RWPE1 (cell line): ENCODE measurements at regions not wholly inside any gene's neighbourhood (a gene's known extent, or its start where the extent isn't known, plus 50 kb on each side); places are given as distances from the start of the nearest gene placed in this dataset.

Source experiments
- CTCF ChIA-PET: fragments of 350-600 bp; sonication (Branson Sonifier 250); formaldehyde crosslinking; extraction: SDS; loops from one replicate; lab custom pipeline; 2021; lab: Yijun Ruan, JAX
- POLR2A ChIA-PET: fragments of 400-600 bp; formaldehyde crosslinking; extraction: SDS; loops from one replicate; lab custom pipeline; 2020; ENCODE audit warnings: antibody characterized with exemption; ENCODE audit not compliant: low non-redundant PET; lab: Yijun Ruan, JAX
- DNase-seq: peaks from one replicate; pipeline ENCODE4 v3.0.0; 2012; ENCODE audit warnings: low spot score
- H3K27ac ChIP-seq: fragments of 450-650 bp; 2 replicates; pipeline ENCODE4 v1.5.1; 2017
- TF ChIP-seq, protein P1 (sequence below): fragments of 450-650 bp; conservative IDR thresholded peaks from 2 replicates; pipeline ENCODE4 v1.5.1; 2017; ENCODE audit warnings: low read depth, mild to moderate bottlenecking

DNA sequence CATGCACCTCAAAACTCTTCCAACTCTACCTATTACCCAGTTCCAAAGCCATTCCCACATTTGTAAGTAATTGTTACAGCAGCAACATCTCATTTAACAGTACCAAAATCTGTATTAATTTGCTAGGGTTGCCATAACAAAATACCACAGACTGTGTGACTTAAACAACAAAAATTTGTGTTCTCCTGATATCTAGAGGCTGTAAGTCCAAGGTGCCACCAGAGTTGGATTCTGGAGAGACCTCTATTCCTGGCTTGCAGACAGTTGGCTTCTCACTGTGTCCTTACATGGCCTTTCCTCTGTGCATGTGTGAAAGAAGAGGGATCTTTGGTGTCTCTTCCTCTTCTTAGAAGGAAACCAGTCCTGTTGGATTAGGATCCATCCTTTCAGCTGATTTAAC, 203.8 kb upstream of the PIK3R1 start:
- POLR2A ChIA-PET = no interaction called here
- TF ChIP-seq, protein P1, sequence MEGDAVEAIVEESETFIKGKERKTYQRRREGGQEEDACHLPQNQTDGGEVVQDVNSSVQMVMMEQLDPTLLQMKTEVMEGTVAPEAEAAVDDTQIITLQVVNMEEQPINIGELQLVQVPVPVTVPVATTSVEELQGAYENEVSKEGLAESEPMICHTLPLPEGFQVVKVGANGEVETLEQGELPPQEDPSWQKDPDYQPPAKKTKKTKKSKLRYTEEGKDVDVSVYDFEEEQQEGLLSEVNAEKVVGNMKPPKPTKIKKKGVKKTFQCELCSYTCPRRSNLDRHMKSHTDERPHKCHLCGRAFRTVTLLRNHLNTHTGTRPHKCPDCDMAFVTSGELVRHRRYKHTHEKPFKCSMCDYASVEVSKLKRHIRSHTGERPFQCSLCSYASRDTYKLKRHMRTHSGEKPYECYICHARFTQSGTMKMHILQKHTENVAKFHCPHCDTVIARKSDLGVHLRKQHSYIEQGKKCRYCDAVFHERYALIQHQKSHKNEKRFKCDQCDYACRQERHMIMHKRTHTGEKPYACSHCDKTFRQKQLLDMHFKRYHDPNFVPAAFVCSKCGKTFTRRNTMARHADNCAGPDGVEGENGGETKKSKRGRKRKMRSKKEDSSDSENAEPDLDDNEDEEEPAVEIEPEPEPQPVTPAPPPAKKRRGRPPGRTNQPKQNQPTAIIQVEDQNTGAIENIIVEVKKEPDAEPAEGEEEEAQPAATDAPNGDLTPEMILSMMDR = no peak
- CTCF ChIA-PET = no interaction called here
- no peak overlapping the region for H3K27ac ChIP-seq
- DNase-seq = no peak

DNA sequence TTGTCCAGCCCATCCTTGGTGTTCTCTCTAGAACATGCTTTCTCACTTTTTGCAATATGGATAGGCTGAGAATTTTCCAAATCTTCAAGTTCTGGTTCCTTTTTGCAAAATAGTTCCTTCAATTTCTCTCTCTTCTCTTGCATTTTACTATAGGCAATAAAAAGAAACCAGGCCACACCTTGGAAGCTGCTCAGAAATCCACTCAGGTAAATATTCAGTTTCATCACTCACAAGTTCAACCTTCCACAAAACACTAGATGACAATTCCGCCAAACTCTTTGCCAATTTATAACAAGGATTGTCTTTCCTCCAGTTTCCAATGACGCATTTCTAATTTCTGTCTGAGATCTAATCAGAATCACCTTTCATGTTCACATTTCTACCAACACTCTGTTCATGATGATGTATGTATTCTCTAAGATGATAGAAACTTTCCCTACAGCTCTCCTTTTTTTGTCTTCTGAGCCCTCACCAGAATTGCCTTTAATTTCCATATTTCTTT, 204.2 kb upstream of the PIK3R1 start:
- POLR2A ChIA-PET = no interaction called here
- no peak for DNase-seq
- CTCF ChIA-PET = no interaction called here
- no peak overlapping the region for H3K27ac ChIP-seq
- TF ChIP-seq, protein P1 = no peak

DNA sequence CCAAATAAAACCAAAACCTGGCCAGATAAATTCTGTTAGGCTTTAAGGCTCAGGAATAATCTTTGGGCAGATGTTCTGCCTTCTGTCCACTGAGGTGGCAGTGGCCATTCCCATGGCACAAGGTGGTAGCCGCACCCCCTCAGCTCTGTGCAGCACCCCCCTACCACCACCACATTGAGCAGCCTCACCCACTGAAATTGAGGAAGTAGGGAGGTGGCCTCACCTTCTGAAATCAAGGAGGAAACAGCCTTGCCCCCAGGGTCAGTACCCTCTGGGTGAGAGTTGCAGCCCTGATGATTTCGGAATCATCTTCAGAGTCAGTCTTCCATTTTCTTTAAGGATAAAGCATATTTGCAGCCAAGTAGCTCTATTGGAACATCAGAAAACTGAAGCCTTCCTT, 204.8 kb upstream of the PIK3R1 start:
- ChIA-PET POLR2A (no interaction called here), CTCF (no interaction called here)
- H3K27ac ChIP-seq = no peak overlapping the region
- TF ChIP-seq, protein P1 = no peak
- DNase-seq = no peak

DNA sequence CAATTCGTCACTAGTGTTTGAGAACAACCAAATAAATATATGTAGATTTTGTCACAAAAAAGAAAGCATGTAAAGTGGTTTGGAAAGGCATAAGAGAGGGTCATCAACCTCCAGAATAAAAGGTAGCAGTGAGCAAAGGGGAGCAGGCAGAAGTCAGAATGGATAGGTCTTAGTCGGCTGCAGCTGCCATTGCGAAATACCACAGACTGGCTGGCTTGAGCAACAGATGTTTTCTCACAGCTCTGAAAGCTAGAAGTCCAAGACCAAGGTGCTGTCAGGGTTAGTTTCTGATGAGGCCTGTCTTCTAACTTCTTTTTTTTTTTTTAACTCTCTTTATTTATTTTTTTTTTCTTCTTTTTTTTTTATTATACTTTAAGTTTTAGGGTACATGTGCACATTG, 208.1 kb upstream of the PIK3R1 start:
- H3K27ac ChIP-seq = no peak overlapping the region
- DNase-seq = no peak
- ChIA-PET CTCF (no interaction called here), POLR2A (no interaction called here)
- TF ChIP-seq, protein P1 = no peak

DNA sequence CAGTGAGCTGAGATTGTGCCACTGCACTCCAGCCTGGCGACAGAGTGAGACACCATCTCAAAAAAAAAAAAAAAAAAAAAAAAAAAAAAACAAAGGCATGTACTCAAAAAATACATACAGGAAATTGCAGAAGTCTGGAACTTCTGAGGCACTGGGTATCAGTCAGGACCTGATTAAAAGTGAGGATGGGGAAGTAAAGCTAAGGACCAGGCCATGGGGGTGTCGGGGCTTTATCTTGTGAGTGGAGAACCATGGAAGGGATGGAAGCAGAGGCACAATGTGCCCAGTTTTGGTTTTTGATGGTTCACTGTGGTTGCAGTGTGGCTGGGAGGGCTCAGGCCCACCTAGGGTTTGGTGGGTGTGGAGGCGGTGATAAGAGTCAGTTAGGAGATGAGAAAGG, 212.7 kb upstream of the PIK3R1 start:
- TF ChIP-seq, protein P1 = no peak
- ChIA-PET POLR2A (no interaction called here), CTCF (interaction anchor here (0.7 kb wide), 1 partner anchor 177 kb away, joined by 3 read pairs; no protein-coding TSS in a partner anchor)
- H3K27ac ChIP-seq = no peak overlapping the region
- no peak for DNase-seq

DNA sequence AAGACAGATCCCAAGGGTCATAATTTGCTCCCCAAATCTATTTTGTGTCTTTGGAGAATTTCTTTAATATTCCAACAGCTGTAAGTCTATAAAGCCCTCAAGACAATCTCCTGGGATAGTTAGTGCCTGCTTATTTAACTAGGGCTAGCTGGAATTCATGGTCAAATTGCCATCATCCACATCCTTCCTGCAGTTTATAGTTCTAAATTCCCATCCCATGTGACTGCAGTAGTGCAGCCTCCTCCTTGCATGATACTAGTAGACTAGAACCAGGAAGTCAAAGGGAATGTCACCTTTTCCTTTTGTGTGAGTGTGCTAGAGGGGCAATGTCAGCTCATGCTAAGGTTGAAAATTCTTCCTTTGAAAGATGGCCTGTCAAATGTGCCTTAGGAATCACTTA, 214.8 kb upstream of the PIK3R1 start:
- no peak for DNase-seq
- ChIA-PET POLR2A (no interaction called here), CTCF (interaction anchor here (0.6 to 0.7 kb wide), 2 partner anchors 13 to 33 kb away, joined by 3 to 5 read pairs; no protein-coding TSS in a partner anchor)
- H3K27ac ChIP-seq = no peak overlapping the region
- TF ChIP-seq, protein P1 = no peak
